Tibial nerve (tissue), 4 donors: ENCODE measurements at regions not wholly inside any gene's neighbourhood (a gene's known extent, or its start where the extent isn't known, plus 50 kb on each side); places are given as distances from the start of the nearest gene placed in this dataset.

Experiments
- DNase-seq, 2 donors: peaks; one replicate each; pipeline ENCODE4 v3.0.0-alpha.2; 2019; ENCODE audit warnings: low spot score in 2 of 2
- H3K27ac ChIP-seq, 4 donors: fragments of 200-600 bp; sonication (generic) in 3 of 4; one replicate each; pipeline ENCODE4 v1.5.1; 2017 to 2019; ENCODE audit warnings: mild to moderate bottlenecking in 1 of 4
- H3K27me3 ChIP-seq, 2 donors: fragments of 200-600 bp; sonication (generic) in 1 of 2; one replicate each; pipeline versions ENCODE4 v1.5.1 to v1.6.0; 2017 to 2019
- H3K36me3 ChIP-seq, 3 donors: fragments of 200-600 bp; sonication (generic); one replicate each; pipeline ENCODE4 v1.5.1; 2018 to 2019
- H3K4me1 ChIP-seq, 4 donors: fragments of 200-600 bp; sonication (generic) in 3 of 4; one replicate each; pipeline ENCODE4 v1.5.1; 2017 to 2019
- H3K4me3 ChIP-seq, 4 donors: fragments of 200-600 bp; sonication (generic) in 3 of 4; one replicate each; pipeline ENCODE4 v1.5.1; 2017 to 2019; ENCODE audit warnings: mild to moderate bottlenecking in 1 of 4, moderate library complexity in 1 of 4
- H3K9me3 ChIP-seq, 4 donors: fragments of 200-600 bp; sonication (generic) in 3 of 4; one replicate each; pipeline ENCODE4 v1.5.1; 2017 to 2019
- EP300 ChIP-seq, 2 donors: sonication (generic); formaldehyde crosslinking; IDR thresholded peaks; one replicate each; pipeline ENCODE4 v1.6.1; 2017; ENCODE audit warnings: antibody characterized with exemption in 2 of 2, mild to moderate bottlenecking in 1 of 2
- POLR2A ChIP-seq, 2 donors: fragments of 450-650 bp; IDR thresholded peaks; one replicate each; pipeline ENCODE4 v1.6.1; 2017; ENCODE audit warnings: antibody characterized with exemption in 2 of 2, mild to moderate bottlenecking in 2 of 2, moderate library complexity in 2 of 2
- WGBS, 2 donors: methylation state at CpG; one replicate each; pipeline ENCODE4 v1.1.5; 2018; 5-methylcytosine and 5-hydroxymethylcytosine counted together
- TF ChIP-seq, protein P1 (sequence below), 5 experiments: fragments of 200-600 bp in 3 of 5; fragments of 450-650 bp in 2 of 5; sonication (generic) in 3 of 5; IDR thresholded peaks; one replicate each; pipeline ENCODE4 v1.5.1; 2016 to 2019; ENCODE audit warnings: antibody characterized with exemption in 5 of 5, mild to moderate bottlenecking in 3 of 5, moderate library complexity in 2 of 5

GRCh38 chr13:39820606-39821005, 165.1 kb downstream of the COG6 start:
- Histone ChIP-seq H3K36me3 (no peaks in the 10 kb centered on the region), H3K27ac (no peak overlapping the region), H3K9me3 (no peaks in the 10 kb centered on the region), H3K27me3 (no peaks in the 10 kb centered on the region), H3K4me3 (no peak overlapping the region), H3K4me1 (peaks cover 0 to 40% (median 0%) of the 10 kb centered on the region in 4 donors)
- DNase-seq = no peak
- TF ChIP-seq POLR2A (IDR thresholded peaks at IDR 0.05) (no peak), EP300 (IDR thresholded peaks at IDR 0.05) (no peak)
- TF ChIP-seq, protein P1, sequence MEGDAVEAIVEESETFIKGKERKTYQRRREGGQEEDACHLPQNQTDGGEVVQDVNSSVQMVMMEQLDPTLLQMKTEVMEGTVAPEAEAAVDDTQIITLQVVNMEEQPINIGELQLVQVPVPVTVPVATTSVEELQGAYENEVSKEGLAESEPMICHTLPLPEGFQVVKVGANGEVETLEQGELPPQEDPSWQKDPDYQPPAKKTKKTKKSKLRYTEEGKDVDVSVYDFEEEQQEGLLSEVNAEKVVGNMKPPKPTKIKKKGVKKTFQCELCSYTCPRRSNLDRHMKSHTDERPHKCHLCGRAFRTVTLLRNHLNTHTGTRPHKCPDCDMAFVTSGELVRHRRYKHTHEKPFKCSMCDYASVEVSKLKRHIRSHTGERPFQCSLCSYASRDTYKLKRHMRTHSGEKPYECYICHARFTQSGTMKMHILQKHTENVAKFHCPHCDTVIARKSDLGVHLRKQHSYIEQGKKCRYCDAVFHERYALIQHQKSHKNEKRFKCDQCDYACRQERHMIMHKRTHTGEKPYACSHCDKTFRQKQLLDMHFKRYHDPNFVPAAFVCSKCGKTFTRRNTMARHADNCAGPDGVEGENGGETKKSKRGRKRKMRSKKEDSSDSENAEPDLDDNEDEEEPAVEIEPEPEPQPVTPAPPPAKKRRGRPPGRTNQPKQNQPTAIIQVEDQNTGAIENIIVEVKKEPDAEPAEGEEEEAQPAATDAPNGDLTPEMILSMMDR (IDR thresholded peaks at IDR 0.05) = no peak
- 64 to 80% methylated on average over 2 of the region's 2 CpGs for WGBS, 2 donors

- DNase-seq = no peak
- Histone ChIP-seq H3K27me3 (no peaks in the 10 kb centered on the region), H3K4me1 (peaks cover 0 to 37% (median 0%) of the 10 kb centered on the region in 4 donors), H3K4me3 (no peak overlapping the region), H3K9me3 (no peaks in the 10 kb centered on the region), H3K27ac (no peak overlapping the region), H3K36me3 (no peaks in the 10 kb centered on the region)
- TF ChIP-seq, protein P1 (IDR thresholded peaks at IDR 0.05) = no peak
- TF ChIP-seq POLR2A (IDR thresholded peaks at IDR 0.05) (no peak), EP300 (IDR thresholded peaks at IDR 0.05) (no peak)
- 89 to 93% methylated on average over 1 of the region's 1 CpG for WGBS, 2 donors
Measured at GRCh38 chr13:39821977-39822376, 166.5 kb downstream of the COG6 start.

- H3K27me3 ChIP-seq = no peaks in the 10 kb centered on the region
- peaks cover 0 to 37% (median 0%) of the 10 kb centered on the region in 4 donors for H3K4me1 ChIP-seq
- no peak overlapping the region for H3K4me3 ChIP-seq
- WGBS, 2 donors = 73 to 83% methylated on average over 3 of the region's 3 CpGs
- DNase-seq = no peak
- H3K36me3 ChIP-seq = no peaks in the 10 kb centered on the region
- no peaks in the 10 kb centered on the region for H3K9me3 ChIP-seq
- no peak overlapping the region for H3K27ac ChIP-seq
- TF ChIP-seq, protein P1 (IDR thresholded peaks at IDR 0.05) = no peak
- TF ChIP-seq POLR2A (IDR thresholded peaks at IDR 0.05) = no peak
- TF ChIP-seq EP300 (IDR thresholded peaks at IDR 0.05) = no peak
Measured at GRCh38 chr13:39822437-39822836, 167.0 kb downstream of the COG6 start.

GRCh38 chr13:39823063-39823713, 167.7 kb downstream of the COG6 start:
- H3K9me3 ChIP-seq = peaks cover 0 to 2% (median 0%) of the 10 kb centered on the region in 4 donors
- no peaks in the 10 kb centered on the region for H3K27me3 ChIP-seq
- 90 to 94% methylated on average over 6 of the region's 6 CpGs for WGBS, 2 donors
- H3K27ac ChIP-seq = no peak overlapping the region
- no peak for TF ChIP-seq POLR2A (IDR thresholded peaks at IDR 0.05)
- TF ChIP-seq, protein P1 (IDR thresholded peaks at IDR 0.05) = no peak
- no peak for TF ChIP-seq EP300 (IDR thresholded peaks at IDR 0.05)
- H3K36me3 ChIP-seq = no peaks in the 10 kb centered on the region
- H3K4me3 ChIP-seq = no peak overlapping the region
- DNase-seq = no peak
- H3K4me1 ChIP-seq = peaks cover 0 to 32% (median 0%) of the 10 kb centered on the region in 4 donors

GRCh38 chr13:39825886-39826285, 170.4 kb downstream of the COG6 start:
- TF ChIP-seq EP300 (IDR thresholded peaks at IDR 0.05) (no peak), POLR2A (IDR thresholded peaks at IDR 0.05) (no peak)
- TF ChIP-seq, protein P1 (IDR thresholded peaks at IDR 0.05) = no peak
- peaks cover 0 to 11% (median 0%) of the 10 kb centered on the region in 4 donors for H3K9me3 ChIP-seq
- 79 to 80% methylated on average over 6 of the region's 6 CpGs for WGBS, 2 donors
- no peak overlapping the region for H3K4me3 ChIP-seq
- H3K4me1 ChIP-seq = peaks cover 0 to 12% (median 0%) of the 10 kb centered on the region in 4 donors
- H3K27me3 ChIP-seq = no peaks in the 10 kb centered on the region
- H3K36me3 ChIP-seq = no peaks in the 10 kb centered on the region
- H3K27ac ChIP-seq = no peak overlapping the region
- no peak for DNase-seq
